Endothelial cell of umbilical vein (primary cell): ENCODE measurements at regions not wholly inside any gene's neighbourhood (a gene's known extent, or its start where the extent isn't known, plus 50 kb on each side); places are given as distances from the start of the nearest gene placed in this dataset.

Source experiments
- CTCF ChIP-seq, 2 donors: IDR thresholded peaks; 1 replicate in 1 of 2; 2 replicates in 1 of 2; pipeline ENCODE4 v1.5.1; 2011; ENCODE audit warnings: low read length in 2 of 2, mild to moderate bottlenecking in 2 of 2, moderate library complexity in 2 of 2, control low read depth in 1 of 2, inconsistent platforms in 1 of 2, low read depth in 1 of 2; ENCODE audit not compliant: insufficient read depth in 1 of 2; ENCODE audit errors: extremely low read depth in 1 of 2
- EZH2 ChIP-seq: IDR thresholded peaks from 2 replicates; pipeline ENCODE4 v1.6.1; 2012; ENCODE audit warnings: borderline replicate concordance, low read depth, mild to moderate bottlenecking, moderate library complexity, low read length, inconsistent platforms; ENCODE audit not compliant: severe bottlenecking
- FOS ChIP-seq: IDR thresholded peaks from 2 replicates; pipeline ENCODE4 v1.6.1; 2011; ENCODE audit warnings: mild to moderate bottlenecking, low read length, moderate library complexity, borderline replicate concordance; ENCODE audit not compliant: insufficient read depth
- GATA2 ChIP-seq: IDR thresholded peaks from 2 replicates; pipeline ENCODE4 v1.7.0; 2011; ENCODE audit warnings: low read depth, mild to moderate bottlenecking, moderate library complexity, mixed read lengths, low read length; ENCODE audit not compliant: insufficient read length, insufficient read depth
- JUN ChIP-seq: IDR thresholded peaks from 2 replicates; pipeline ENCODE4 v1.6.1; 2011; ENCODE audit warnings: borderline replicate concordance, low read depth; ENCODE audit not compliant: insufficient read length, insufficient read depth
- MAX ChIP-seq: IDR thresholded peaks from 2 replicates; pipeline ENCODE4 v1.6.1; 2011; ENCODE audit not compliant: insufficient read depth, insufficient read length
- POLR2A ChIP-seq: IDR thresholded peaks from 2 replicates; pipeline ENCODE4 v1.6.1; 2012; ENCODE audit warnings: low read depth, mild to moderate bottlenecking, control low read depth, low read length
- POLR2AphosphoS5 ChIP-seq: IDR thresholded peaks from 2 replicates; pipeline ENCODE4 v1.6.1; 2012; ENCODE audit warnings: low read depth, mild to moderate bottlenecking, control low read depth, low read length, moderate library complexity; ENCODE audit not compliant: insufficient read depth

DNA sequence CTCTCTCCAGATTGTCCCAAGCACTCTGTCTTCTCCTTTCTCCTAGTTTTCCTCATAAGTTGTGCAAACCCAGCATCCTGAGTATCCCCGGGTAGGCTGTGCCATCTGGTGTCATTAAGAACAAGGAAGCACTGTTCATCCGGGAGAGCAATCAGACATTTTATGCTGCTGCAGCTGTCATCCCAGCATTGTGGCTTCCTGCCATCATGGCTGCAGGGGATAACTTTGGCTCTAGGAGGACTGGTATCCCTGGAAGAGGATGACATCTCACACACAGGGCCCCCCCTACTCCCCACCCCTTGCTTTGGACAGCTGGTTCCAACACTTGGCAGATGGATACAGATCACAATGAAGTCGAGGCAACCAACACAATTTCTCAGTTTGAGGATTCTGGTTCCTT, 1195.1 kb upstream of the MAP3K7 start:
- TF ChIP-seq CTCF (IDR thresholded peaks at IDR 0.05; ENCODE audit: extremely low read depth in 1 of 2, insufficient read depth in 1 of 2, low read depth in 1 of 2, low read length in 2 of 2) (no peak), POLR2A (no peak), EZH2 (no peak), POLR2AphosphoS5 (no peak), MAX (no peak), FOS (no peak), JUN (no peak), GATA2 (no peak)
